HEK293T (cell line): ENCODE measurements at regions not wholly inside any gene's neighbourhood (a gene's known extent, or its start where the extent isn't known, plus 50 kb on each side); places are given as distances from the start of the nearest gene placed in this dataset.

Source experiments
- BHLHE40 ChIP-seq: fragments of 450-650 bp; IDR thresholded peaks from 2 replicates; pipeline ENCODE4 v1.6.1; 2016; ENCODE audit warnings: mild to moderate bottlenecking, moderate library complexity, borderline replicate concordance
- SP1 ChIP-seq: fragments of 450-650 bp; IDR thresholded peaks from 2 replicates; pipeline ENCODE4 v1.6.1; 2017

DNA sequence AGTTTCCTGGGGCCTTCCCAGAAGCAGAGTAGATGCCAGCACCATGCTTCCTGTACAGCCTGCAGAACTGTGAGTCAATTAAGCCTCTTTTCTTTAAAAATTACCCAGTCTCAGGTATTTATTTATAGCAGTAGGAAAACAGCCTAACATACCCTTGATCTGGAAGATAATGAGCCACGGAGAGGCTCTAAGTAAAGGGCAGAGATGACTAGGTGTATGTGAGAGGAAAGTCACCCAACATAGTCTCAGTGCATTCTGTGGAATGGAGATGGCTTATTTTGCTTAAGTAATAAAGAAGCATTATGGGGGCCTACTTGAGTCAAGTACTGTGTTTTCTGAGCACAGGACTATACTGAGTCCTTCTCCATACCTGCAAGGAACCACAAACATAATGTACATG is 199.5 kb downstream of the CPEB2 start:
- TF ChIP-seq BHLHE40 (no peak), SP1 (no peak)
